ENCODE measurements at regions not wholly inside any gene's neighbourhood (a gene's known extent, or its start where the extent isn't known, plus 50 kb on each side); places are given as distances from the start of the nearest gene placed in this dataset.
"Not testable (repeated sequence)": the region's sequence is repeated elsewhere in the genome, so short reads cannot be mapped to it uniquely, and the experiment has no call there.

DNA sequence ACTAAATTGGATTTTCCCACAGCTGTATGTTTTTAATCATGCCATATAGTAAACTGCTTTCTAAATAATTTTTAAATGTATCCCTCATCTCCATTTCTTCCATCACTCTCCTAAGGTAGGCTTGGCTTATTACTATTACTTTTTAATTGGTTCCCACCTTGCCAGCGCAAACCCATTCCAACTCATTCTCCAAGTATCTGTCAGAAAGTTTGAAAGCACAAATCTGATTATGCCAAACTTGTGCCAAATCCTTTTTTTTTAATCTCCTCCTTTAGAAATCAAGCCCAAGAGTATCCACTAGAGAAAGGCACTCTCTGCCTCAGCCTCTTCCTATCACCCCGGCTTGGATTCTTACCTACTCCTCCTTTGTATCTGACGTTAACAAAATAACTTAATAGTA lies 784.5 kb downstream of the TBL1XR1 start:
- no peak for DNase-seq

DNA sequence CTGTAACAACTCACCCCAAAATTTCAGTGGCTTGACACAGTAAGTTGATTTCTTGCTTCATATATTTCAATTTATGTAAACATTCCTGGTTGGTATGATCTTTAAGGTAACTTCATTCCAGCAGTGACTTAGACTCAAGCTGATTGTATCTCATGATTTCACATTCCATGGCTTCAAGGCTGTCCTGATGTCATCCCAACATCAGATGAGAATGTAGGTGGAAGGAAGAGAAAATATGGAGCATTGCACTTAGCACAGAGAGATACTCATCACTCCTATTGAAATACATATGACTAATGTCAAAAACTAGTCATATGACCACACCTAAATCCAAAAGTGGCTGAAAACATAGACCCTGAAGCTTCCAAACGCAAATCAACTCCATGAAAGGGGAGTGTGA lies 793.8 kb downstream of the TBL1XR1 start:
- DNase-seq = no peak

DNA sequence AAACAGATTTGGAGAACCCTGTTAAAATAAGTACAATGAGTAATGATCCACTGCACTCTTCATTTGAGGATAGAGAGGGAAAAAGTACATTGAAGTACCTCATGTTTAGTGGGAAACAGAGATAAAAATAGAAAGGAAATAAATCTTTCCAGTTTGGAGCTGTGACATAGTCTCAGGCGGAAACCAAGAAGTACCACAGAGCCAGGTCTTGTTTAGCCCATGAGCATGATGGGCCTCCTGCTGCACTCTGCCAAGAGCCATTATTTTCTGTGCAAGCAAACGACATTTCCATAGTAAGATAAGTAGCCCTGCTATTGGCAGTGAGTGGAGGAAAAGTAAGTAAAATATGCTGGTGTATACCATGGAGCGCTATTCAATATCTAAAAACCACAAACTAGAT lies 796.1 kb downstream of the TBL1XR1 start:
- no peak for DNase-seq

- DNase-seq = no peak
These were observed 798.1 kb downstream of the TBL1XR1 start for GRCh38 chr3:176399193-176399592.

GRCh38 chr3:176395240-176395639 lies 802.0 kb downstream of the TBL1XR1 start:
- DNase-seq = no peak

GRCh38 chr3:176378789-176379188 lies 818.5 kb downstream of the TBL1XR1 start:
- no peak for DNase-seq

- no peak for DNase-seq
These were observed 820.8 kb downstream of the TBL1XR1 start for GRCh38 chr3:176376531-176376930.

GRCh38 chr3:176375519-176375918 lies 821.8 kb downstream of the TBL1XR1 start:
- DNase-seq = no peak

DNA sequence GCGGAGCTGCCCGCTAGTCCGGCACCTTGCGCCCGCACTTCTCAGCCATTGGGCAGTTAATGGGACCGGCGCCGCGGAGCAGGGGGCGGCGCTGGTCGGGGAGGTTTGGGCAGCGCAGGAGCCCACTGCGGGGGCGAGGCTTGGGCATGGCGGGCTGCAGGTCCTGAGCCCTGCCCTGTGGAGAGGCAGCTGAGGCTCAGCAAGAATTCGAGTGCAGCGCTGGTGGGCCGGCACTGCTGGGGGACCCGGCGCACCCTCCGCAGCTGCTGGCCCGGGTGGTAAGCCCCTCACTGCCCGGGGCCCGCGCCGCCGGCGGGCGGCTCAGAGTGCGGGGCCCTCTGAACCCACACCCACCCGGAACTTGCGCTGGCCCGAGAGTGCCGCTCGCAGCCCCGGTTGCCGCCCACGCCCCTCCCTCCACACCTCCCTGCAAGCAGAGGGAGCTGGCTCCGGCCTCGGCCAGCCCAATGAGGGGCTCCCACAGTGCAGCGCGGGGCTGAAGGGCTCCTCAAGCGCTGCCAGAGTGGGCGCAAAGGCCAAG lies 835.0 kb downstream of the TBL1XR1 start:
- DNase-seq = peak; percentile 4

- DNase-seq = no peak
These were observed 838.1 kb downstream of the TBL1XR1 start for GRCh38 chr3:176359211-176359610.

DNA sequence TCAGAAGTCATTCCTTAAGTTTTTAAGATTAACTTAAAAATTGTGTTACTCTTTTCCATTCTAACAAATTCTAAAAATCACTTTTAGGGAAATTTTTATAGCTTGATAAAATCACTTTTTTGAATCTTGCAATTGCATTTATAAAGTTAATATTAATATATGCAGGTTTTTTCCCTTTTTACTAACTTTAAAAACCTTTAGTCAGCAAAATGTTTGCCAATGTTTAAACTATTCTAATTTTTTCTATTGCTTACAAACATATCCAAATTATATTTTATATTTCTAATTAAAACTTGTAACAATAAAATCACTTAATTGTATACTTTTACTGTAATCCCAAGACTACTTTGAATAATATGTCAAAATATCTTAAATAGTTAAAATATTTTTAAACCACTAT lies 839.4 kb downstream of the TBL1XR1 start:
- DNase-seq = no peak

DNA sequence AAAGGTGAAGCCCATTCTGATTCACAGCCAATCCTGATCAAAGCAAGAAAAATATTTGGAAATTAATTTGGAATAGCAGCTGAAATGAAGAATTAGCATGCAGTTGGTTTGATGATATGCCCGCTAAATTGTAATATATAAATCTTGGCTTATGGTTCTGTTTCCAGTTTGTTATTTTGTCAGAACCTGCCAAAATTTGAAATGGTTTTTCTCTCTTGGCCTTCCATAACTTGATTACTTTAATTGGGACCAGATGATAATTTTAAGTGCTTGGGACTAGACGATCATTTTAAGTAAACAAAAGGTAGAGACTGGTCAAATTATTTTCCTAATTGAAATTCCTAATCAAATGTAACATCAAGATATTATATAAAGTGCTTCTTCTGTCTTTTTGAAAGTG lies 842.4 kb downstream of the TBL1XR1 start:
- no peak for DNase-seq

DNA sequence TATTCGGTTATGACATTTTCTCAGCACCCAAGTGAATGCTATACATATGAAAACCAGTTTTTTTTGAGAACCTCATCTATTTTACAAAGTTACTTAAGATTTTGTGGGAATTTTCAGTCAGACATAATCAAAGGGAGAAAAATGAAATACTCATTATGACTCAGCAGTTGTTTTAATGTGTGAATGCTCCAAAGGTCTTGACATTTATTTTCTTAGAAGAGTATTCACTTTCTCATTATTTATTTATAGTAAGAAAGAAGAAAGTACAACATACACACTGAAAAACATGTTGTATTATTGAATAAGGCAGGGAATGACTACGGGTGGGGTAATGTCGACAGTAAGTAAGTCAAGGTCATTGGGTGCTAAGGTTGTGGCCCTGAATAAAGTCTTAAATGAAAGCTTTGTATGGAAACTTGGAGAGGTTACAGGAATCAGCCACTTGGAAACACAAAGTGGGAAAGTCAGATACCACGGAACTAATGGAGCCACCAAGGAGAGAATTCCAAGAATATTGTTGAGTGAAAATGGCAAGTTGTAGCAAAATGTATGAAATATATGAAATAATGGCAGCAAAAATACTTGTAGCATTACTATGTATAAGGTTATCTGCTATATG lies 844.5 kb downstream of the TBL1XR1 start:
- DNase-seq = no peak

DNA sequence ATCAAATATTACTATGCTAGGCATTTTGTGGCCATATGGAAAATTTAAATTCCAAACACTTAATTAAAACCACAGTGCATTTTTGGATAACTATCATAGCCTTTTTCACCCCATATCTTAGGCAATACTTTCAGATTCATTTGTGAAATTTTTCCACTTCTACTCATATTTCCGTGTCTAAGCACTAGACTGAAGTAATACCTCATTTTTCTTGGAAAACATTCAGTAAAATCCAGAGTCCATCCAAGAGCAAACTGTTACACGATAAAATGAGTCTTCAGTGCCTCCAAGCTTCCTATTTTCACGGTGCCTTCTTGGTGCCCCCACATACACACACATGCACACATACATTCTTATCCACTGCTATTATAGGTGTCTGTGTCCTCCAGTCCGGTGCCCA lies 845.9 kb downstream of the TBL1XR1 start:
- no peak for DNase-seq

DNA sequence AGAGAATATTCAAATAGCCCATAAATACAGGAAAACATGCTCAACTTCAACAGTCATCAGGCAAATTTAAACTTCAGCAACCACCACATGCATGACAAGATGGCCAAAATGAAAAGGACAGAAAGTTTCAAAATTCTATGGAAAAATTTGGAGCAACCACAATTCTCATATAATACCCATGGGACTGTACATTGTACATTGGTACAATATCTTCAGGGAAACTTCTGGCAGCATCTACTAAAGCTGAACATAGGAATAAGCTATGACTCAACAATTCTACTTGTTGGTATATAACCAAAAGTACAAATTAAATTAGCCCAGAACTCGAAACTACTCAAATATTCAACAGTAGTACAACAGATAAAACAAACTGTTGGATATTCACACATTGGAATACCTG lies 847.6 kb downstream of the TBL1XR1 start:
- DNase-seq = no peak

GRCh38 chr3:176347424-176348146 lies 849.7 kb downstream of the TBL1XR1 start:
- DNase-seq = no peak

- no peak for DNase-seq
These were observed 855.3 kb downstream of the TBL1XR1 start for GRCh38 chr3:176341963-176342362.

DNA sequence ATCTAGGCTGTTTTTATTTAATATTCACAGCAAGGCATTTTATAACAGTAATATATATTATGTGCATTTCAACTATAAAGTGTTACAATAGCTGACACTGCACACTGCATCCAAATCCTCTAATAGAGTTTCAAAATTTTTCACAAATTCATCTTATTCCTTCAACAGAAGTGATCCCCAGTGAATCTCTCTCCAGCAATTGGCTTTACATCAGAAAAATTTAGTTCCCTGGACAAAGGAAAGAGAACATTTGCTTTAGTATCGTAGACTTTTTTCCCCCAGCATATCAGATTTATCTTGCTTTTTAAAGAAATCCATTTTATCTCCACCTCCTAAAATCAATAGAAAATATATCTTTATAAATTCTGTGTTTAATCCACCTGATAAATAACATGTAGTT lies 868.6 kb downstream of the TBL1XR1 start:
- no peak for DNase-seq

GRCh38 chr3:176328198-176328597 lies 869.1 kb downstream of the TBL1XR1 start:
- no peak for DNase-seq

DNA sequence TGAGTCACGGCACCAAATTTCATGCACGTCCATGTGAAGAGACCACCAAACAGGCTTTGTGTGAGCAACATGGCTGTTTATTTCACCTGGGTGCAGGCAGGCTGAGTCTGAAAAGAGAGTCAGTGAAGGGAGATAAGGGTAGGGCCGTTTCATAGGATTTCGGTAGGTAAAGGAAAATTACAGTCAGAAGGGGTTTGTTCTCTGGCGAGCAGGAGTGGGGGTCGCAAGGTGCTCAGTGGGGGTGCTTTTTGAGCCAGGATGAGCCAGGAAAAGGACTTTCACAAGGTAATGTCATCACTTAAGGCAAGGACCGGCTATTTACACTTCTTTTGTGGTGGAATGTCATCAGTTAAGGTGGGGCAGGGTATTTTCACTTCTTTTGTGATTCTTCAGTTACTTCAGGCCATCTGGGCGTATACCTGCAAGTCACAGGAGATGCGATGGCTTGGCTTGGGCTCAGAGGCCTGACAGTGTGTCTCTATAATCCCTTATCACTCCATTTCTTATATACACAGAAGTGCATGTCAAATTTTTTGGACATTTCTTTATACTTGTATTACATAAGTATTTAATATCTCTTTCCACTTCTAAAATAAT lies 870.3 kb downstream of the TBL1XR1 start:
- not testable (repeated sequence) for DNase-seq

- not testable (repeated sequence) for DNase-seq
These were observed 875.8 kb downstream of the TBL1XR1 start for GRCh38 chr3:176321532-176321931.

GRCh38 chr3:176321099-176321498 lies 876.2 kb downstream of the TBL1XR1 start:
- DNase-seq = no peak

DNA sequence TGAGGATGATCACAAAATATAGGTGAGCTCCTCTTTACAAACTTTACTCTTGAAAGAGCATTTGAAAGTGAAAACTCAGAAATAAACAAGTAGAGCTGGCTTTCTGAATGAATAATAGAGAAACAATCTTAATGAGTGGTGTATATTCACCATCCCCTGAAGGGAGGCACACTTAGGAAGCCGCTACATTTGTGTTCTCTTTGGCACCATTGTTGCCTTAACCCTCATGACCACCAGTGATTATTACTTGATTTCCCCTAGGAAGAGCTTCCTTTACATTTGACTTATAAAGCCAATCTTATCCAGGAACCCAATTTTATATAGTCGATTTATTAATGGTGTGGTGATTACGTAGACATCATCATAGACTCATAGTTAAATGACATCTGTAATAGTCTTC lies 883.9 kb downstream of the TBL1XR1 start:
- DNase-seq = no peak

- no peak for DNase-seq
These were observed 886.6 kb downstream of the TBL1XR1 start for GRCh38 chr3:176310641-176311040.
